Inflammatory macrophage (primary cell): ENCODE measurements at regions not wholly inside any gene's neighbourhood (a gene's known extent, or its start where the extent isn't known, plus 50 kb on each side); places are given as distances from the start of the nearest gene placed in this dataset.

ENCODE experiments used
- DNase-seq, 2 donors: peaks; one replicate each; pipeline ENCODE4 v3.0.0-alpha.2; 2020 to 2022

DNA sequence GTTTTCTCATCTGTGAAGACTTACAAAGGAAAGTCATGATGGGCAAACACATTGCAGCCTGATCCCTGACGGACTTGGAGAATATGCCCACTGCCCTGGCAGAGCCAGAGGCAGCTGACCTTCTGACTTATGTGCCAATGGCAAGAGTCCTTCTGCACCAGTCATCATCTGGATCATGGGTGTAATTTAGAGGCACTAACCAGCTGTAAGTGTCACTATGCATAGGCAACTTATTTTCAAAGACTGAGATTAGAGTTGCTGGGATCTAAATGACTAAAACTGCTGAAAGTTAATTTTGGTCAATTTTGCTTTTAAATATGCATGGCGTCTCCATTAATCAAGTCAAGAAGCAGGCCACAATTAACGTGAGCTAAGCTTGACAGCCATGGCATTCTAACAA, 261.2 kb downstream of the BCL11A start:
- no peak for DNase-seq

DNA sequence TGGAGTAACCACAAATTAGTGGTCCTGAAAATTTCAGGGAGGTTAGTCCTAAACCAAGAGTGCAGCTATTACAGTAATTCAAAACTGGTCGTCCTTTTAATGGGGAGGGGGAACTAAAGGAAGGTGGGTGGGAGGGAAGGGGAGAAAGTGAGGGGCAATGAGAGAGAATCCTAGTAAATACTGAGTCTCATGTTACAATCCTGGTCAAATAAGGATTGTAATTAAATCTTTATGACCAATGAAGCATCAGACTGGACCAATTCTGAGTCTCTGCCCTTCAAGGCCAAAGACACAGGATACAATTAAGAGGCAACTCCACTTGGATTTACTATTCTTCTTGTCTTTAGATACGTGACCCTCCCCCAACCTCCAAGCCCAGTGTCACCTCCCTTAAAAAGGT, 262.9 kb downstream of the BCL11A start:
- DNase-seq: no peak

DNA sequence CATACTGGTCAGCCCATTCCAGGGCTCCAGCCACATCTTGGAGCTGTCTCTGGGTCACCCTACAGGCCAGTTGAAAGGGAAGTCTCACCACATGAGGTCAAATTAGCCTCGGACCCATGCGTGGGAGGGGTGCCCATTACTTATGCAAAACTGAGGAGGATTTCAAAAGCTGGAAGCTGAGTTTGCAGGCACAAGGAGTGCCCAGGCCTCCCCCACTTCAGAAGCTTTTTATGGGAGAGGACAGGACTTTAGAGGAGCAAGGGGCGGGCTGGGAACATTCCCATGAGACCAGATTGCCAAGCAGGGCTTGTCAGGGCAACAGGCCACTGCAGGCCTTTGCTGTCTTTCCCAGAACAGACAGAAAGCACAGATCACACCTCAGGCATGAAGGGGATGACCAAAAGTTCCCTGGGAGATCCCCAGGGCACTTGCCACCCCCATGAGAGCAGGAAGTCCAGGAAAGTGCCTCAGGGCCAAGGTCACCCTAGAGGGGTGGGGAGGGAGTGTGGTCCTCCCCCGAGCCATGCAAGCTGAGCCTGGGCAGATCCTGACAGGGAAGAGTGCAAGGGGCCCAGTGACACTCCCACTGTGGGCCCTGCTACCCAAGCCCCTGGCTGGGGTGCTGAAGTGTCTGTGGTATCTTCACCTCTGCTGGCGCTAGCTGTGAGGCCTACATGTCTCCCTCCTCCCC, 267.7 kb downstream of the BCL11A start:
- peak; percentile 25 to 59 for DNase-seq

DNA sequence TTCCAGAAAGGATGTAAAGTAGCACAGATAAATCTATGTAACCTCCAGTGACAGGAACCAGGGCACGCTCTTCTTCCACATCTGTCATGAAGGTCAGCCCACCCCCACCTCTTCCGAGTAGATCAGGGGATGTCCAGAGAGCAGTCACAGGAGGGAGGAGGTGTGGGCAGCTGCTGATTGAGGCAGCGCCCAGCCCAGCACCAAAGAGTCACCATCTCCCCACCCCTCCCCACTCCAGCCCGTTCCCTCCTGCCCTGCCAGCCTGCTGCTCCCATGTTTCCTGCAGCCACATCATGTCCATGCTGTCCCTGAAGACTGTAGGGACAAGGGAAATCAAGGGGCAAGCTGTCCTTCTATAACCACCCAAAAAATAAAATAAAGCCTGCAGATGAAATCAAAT, 269.8 kb downstream of the BCL11A start:
- DNase-seq: no peak

DNA sequence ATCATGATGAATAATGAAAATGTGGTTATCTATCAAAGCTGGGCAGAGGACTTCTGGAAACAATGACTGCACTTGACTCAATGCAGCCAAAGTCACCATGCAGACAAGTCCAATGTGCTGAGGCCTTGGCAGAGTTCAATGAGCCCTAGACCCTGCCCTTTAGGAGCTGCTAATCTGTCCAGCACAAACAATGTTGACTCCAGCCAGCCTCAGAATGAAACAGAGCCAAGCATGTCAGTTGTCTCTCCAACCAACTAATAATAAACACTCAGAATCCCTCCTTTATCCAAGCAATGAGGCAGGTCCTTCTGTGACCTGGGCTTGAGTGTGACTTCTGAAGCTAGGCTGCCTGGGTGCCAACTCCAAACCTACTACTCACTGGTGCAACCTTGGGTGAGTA, 270.6 kb downstream of the BCL11A start:
- no peak for DNase-seq

DNA sequence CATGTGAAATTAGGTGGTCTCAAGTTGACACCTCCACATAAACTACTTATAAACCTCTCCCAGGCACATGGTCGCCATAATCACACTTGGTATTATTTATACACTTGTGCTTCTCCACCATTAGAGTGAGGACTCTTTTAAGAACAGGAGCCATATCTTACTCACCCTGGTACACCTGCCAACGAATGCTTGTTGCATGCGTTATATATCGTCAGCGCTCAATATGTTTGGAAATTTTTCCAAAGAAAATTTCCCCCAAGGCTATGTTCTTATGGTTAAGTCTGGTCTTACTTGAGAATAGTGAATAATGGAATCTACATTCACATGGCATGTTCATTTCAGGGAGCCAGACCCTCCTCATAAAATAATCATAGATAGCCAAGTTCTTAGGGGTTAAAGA, 271.7 kb downstream of the BCL11A start:
- no peak for DNase-seq

DNA sequence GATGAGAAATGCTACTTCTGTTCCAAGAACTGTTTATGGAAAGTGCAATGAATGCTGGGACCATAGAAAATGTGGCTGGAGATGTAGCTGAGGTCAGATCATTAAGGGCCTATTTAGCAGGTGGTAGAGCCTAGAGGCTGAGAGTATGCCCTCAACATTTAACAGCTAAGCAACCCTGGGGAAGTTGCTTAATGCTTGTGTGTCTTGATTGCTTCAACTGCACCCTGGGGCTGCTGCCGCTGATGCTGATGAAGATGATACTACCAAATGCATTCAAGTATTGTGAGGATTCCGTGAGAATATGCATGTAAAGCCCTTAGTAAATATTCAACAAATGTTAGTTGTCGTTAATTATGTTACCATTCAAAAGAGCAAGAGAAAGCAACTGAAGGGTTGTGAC, 273.2 kb downstream of the BCL11A start:
- DNase-seq: no peak

DNA sequence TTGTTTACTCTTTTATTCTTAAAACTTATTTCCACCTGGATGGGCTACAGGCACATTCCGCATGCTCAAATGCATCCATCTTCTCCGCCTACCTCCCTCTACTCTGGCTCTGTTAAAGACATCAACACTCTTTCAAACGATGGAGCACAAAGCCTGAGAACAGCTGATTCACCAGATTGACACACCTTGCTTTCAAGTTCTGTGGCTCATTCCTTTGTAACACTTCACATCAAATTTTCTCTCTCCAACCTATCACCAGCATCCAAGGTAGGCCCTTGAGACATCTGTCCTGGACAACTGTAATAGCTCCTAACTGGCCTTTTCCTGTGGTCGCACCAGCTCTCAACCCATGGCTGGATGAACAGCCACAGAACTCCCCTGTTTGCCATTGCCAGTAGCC, 274.5 kb downstream of the BCL11A start:
- no peak for DNase-seq

DNA sequence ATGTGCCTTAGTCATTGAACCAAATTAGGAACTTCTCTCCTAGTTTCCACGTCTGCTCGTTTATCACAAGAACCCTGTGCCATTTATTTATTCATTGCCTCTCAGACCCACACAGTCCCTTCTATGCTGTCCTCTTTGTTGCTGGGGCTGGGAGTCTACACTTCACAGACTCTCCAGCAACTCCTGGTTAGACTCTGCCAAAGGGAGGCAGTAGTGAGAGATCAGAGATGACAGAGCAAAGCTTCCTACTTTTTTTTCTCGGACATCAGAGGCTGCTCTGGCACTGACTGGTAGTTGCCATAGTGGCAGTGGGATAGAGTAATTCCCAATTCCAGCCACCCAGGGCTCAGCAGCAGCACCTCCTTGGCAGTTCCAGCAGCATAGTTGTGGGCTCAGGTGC, 277.5 kb downstream of the BCL11A start:
- peak in 1 of 2 donors; percentile 15 for DNase-seq

DNA sequence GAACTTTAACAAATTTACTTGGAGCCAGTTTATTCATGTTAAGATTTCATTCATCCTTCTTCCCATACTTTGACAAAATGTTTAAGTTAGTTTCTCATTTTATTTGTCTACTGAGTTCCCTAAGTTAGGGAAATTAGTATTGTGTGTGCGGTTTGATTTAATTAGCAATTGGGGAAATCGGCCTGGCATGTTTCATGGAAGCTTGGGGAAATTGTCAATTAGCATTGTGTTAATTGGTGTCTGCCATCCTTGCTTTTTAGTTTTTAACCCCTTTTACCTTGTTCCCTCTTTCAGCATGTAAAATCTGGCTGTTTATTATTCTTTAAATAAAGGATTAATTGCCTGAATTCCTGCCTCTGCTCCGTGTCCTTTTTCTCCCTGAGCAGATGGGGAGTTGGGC, 279.6 kb downstream of the BCL11A start:
- no peak for DNase-seq

DNA sequence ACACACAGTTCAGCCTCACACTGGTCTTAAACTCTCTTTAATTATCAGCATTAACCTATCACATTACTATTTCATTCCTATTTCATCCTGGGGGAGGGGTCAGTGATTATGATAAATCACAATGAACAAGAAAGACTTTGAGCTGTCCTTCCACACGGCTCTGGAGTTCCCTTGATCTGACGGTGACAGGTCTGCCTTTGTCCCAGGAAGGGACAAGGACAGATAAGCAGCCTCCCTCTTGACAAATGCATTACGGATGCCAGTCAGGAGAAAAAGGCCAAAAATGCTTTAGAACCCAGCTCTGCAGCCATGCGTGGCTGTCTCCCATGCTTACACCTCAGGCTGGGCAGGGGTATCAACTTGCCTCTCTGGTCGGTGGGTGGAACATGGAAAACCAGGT, 281.7 kb downstream of the BCL11A start:
- DNase-seq: no peak

DNA sequence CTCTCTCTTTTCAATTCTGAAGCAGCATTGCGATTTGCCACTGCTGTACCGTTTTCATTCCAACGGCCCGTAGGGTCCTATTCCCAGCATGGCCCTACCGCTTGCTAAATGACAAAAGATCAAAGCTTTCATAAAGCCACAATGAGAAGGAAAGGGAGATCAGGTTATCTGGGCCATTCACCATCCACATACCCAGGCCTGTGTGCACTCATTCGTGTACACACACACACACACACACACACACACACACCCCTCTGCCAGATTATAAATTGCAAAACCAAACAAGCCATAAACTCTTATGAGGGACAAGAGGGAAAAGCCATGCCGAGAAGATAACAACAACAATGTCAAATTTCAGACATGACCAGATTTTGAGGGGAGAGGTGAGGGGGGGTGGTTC, 282.3 kb downstream of the BCL11A start:
- no peak for DNase-seq

DNA sequence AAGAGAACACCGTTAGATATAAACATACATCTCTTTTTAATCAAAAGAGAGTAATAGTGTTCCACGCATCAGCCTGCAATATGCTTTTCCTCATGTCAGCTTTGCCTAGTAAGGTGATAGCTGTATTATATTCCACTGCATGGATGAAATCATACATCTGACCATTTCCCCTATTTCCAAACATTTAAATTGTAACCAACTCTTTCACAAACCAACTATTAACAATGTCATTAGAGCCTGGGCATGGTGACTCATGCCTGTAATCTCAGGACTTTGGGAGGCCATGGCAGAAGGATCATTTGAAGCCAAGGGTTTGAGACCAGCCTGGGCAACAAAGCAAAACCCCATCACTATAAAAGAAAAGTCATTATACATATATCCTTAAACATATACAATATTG, 284.8 kb downstream of the BCL11A start:
- DNase-seq: peak; percentile 27 to 54

DNA sequence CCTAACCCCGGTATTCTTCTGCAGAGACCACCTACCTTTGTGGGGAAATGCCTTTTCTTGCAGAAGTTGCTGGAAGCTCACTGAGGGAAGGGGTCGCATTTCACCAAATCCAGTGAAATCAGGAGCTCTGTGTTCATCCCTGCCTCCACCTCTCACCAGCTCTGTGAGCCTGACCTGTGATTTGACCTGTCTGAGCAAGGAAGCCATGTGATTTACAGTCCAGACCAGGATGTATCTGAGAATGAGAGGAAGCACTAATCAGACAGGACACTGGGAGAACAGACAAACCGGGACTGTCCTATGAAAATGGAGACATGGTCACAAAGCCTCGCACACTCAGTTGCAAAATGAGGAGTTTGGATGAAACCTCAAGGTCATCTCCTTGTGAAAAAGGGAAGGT, 285.4 kb downstream of the BCL11A start:
- no peak for DNase-seq

DNA sequence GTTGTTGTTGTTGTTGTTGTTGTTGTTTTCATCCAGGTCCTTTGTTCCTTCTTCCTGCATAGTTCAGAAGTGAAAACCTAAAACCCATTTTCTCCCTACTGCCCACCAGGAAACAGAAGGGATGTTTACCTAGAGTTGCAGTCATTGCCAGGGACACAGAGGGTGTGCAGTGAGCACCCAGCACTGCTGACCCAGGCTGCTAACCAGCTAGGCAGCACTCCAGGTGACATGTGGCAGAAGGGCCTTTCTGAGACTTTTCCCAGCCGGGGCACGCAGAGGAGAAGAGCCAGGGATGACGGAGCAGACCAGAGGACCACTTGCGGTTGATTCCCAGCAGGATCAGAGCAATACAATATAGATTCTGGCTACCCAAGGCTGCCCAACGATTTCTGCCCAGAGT, 286.3 kb downstream of the BCL11A start:
- DNase-seq: no peak

DNA sequence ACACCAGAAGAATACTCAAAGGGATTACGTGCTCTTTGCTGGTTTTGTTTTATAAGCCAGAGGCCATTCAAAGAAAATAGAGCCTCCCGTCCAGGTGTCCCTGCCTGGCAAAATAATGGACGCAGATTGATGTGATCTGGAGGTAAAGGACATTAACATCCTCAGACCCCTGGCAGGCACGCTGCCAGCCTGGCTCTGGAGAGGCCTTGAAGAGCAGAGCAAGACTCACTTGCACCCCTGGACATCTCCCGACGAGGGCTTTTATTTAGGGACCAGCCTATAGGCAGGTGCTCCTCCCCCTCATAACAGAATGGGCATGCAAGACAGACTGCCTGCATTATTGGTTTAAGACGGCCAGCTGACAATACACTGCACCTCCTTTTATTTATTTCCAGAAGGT, 291.3 kb downstream of the BCL11A start:
- no peak for DNase-seq

DNA sequence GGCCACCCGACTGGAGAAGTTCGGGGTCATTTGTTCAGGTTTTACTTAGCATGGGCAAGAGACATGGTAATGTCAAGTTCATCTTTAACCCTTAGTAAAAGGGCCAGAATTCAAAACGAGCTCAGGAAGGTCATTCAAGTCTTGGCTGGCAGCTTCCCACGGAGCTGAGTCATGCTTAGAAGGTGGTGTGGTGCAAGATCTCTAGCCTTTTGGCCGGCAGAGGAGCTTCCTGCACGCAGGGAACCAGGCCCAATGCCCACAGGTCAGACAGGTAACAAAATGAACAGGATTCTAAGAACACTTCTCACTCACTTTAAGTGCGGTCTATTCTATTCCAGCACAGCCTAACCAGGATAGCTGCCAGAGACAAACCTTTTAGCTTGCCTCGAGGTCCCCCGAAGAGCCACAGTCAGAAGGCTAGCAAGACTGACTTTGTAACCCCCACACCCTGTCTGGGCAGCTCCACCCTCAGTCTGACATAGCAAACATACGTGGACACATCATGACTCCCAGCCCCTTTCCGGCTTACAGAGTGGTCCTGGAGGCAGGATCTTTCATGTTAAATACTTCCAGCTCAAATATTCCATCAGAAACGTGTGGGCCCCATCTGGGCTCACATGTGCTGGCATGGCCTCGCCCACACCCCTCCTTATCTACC, 292.7 kb downstream of the BCL11A start:
- DNase-seq: peak; percentile 22 to 64

DNA sequence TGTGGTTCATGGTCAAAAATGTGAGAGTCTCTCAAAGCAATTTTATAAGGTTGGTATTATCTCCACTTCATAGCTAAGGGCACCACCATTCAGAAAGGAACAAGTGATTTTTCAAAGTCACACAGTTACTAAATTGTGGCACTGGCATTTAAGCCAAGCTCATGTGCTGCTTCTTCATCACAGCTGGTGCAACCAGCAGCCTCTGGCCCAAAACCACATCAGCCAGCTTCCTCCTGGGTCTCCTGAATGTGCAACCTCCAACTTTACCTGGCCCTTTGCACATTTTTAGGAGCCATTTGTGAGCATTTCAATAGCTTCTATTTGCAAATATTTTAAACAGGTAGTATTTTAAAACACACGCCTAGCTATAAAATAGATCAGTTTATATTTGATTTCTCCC, 293.7 kb downstream of the BCL11A start:
- peak in 1 of 2 donors; percentile 13 for DNase-seq

DNA sequence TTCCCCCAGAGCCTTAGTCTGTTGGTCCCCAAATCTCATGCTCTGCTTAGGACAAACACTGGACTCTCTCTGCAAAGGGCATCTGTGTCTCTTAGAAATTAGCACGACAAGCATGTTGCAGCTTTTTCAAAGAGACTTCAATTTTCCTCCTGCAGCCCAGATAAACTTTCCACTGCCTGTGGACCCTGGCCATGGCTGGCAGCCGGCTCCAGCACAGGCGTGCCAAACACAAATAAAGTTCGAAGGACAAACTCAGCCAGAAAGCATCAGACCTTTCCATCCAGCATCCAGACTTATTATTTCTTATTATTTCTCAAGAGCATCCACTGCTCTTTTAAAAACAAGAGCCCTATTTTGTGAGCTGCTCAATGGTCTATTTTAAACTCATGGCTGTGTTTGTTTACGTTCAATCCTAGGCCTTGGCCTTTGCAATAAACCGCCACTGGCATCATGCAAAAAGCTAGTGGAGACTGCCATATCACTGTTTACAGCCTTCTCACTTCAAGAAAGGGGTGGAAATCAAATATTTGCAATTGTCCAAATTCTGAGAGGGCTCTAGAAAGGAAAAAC, 300.8 kb downstream of the BCL11A start:
- DNase-seq: no peak

DNA sequence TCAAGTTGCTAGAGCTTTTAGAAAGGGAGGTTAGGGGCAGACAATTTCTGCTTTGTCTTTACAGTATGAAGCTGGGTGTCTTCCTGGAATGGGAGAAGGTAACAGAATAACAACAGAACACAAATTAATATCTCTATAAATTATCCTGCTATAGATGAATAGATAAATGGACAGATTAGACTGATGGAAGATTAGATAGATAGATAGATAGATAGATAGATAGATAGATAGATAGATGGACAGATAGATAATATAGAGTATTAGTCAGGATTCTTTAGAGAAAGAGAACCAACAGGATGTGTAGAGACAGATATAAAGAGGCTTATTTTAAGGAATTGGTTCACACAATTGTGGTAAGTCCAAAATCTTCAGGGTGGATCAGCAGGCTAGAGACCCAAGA, 302.2 kb downstream of the BCL11A start:
- no peak for DNase-seq

DNA sequence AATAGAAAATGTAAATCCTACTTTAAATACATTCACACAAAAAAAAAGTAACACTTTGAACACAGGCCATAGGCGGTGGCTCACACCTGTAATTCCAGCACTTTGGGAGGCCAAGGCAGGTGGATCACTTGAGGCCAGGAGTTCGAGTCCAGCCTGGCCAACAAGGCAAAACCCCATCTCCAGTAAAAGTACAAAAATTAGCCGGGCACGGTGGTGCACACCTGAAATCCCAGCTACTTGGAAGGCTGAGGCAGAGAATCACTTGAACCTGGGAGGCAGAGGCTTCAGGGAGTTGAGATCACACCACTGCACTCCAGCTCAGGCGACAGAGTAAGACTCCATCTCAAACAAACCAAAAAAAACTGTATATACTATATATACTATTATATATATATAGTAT, 303.6 kb downstream of the BCL11A start:
- no peak for DNase-seq

DNA sequence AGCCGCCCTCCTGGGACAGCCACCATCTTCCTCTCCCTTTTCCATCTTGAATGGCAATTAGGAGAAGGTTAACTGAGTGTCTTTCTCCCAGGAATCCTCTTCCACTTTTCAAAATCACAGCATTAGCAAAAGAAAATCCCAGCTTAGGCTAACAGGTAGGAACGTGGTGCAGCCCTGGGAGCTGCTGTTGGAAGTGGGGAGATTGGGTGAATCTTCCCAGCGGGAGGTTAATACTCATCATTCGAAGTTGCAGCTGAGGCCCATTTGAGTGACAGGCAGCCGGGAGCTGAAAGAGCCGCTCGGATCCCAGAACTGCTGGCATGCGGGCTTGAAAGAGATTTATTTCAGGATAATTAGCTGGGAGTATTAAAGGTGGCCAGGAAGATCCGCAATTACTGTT, 306.0 kb downstream of the BCL11A start:
- no peak for DNase-seq

DNA sequence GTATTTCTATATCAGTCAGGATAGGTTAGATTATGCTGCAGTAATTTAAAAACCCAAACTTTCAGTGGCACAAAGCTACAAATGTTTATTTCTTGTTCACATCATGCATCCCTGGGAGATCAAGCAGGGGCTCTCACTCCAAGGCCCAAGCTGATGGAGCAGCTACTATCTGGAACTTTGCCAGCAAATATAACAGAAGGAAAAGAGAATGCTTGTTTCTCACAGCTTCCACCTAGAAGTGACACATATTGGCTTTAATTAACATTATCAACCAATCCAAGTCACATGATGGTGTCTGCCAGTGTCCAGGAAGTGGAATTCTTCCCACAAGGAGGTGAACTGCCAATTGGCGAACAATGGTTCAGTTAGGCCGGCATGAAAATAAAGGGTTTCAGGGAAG, 306.9 kb downstream of the BCL11A start:
- no peak for DNase-seq

DNA sequence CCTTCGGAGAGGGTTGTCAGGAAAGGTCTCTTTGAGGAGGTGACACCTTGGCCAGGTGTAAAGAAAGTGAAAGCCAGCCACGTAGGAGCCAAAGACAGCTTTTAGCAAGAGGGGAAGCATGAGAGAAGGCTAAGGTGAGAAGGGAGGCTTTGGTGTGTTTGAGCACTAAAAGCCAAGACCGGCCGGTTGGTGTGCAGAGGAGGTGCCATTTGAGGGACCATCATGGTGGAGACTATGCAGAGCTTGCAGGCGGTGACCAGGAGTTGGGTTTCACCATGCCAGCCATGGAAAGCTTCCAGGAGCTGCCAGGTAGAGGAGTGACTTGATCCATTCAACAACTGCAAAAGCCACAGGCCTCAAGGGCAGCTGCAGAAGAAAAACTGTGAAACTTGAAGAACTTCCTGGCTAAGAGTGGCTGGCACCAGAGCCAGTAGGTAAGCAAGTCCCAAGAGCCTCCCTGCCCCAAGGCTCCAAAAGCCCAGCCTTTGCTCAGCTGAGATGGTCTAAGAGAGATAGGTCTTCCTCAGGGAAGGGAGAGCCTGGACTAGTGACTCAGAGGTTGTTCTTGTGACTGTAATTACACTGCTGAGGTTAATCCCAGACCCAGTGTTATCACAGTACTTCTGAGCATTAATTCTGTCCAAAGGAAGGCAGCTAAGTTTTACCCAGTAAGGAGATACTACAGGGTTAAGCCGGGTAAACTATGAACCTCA, 319.0 kb downstream of the BCL11A start:
- no peak for DNase-seq
